Medulla oblongata (tissue), 1 donor: ENCODE measurements at regions not wholly inside any gene's neighbourhood (a gene's known extent, or its start where the extent isn't known, plus 50 kb on each side); places are given as distances from the start of the nearest gene placed in this dataset.

Experiments used
- DNase-seq: peaks from one replicate; pipeline ENCODE4 v3.0.0-alpha.2; 2015; ENCODE audit errors: extremely low spot score

- no peak for DNase-seq
Measured at GRCh38 chr12:130258863-130259262, 78.8 kb upstream of the PIWIL1 start.

- DNase-seq = no peak
Measured at GRCh38 chr12:130263025-130263424, 74.7 kb upstream of the PIWIL1 start.

GRCh38 chr12:130263996-130264395 lies 73.7 kb upstream of the PIWIL1 start:
- no peak for DNase-seq

- peak; percentile 7 for DNase-seq
Measured at GRCh38 chr12:130266751-130267150, 70.9 kb upstream of the PIWIL1 start.

GRCh38 chr12:130280231-130280630 lies 57.5 kb upstream of the PIWIL1 start:
- peak; percentile 58 for DNase-seq

- DNase-seq = no peak
Measured at GRCh38 chr12:130280742-130281141, 56.9 kb upstream of the PIWIL1 start.

- DNase-seq = peak; percentile 7
Measured at GRCh38 chr12:130281153-130281799, 56.4 kb upstream of the PIWIL1 start.

GRCh38 chr12:130286041-130286440 lies 51.6 kb upstream of the PIWIL1 start:
- DNase-seq = peak; percentile 12

- DNase-seq = no peak
Measured at GRCh38 chr12:130286741-130287440, 50.8 kb upstream of the PIWIL1 start.
